GM19025 (cell line): ENCODE measurements at regions not wholly inside any gene's neighbourhood (a gene's known extent, or its start where the extent isn't known, plus 50 kb on each side); places are given as distances from the start of the nearest gene placed in this dataset.
"Not testable (repeated sequence)": the region's sequence is repeated elsewhere in the genome, so short reads cannot be mapped to it uniquely, and the experiment has no call there.

ENCODE experiments used
- ATAC-seq: cut with Tn5 transposase; IDR thresholded peaks from one replicate; pipeline ENCODE4 v1.9.1; 2021; ENCODE audit warnings: mild to moderate bottlenecking, low read depth, moderate library complexity; ENCODE audit not compliant: unreplicated experiment

GRCh38 chr14:89661392-89661791 is 244.4 kb upstream of the FOXN3 start:
- ATAC-seq = no peak

GRCh38 chr14:89660625-89661233 is 243.7 kb upstream of the FOXN3 start:
- not testable (repeated sequence) for ATAC-seq

- no peak for ATAC-seq
These were observed 243.1 kb upstream of the FOXN3 start for GRCh38 chr14:89660166-89660565.

GRCh38 chr14:89658977-89659670 is 242.1 kb upstream of the FOXN3 start:
- ATAC-seq = no peak

- ATAC-seq = no peak
These were observed 240.0 kb upstream of the FOXN3 start for GRCh38 chr14:89657014-89657413.

- ATAC-seq = no peak
These were observed 238.0 kb upstream of the FOXN3 start for GRCh38 chr14:89654998-89655397.

GRCh38 chr14:89652352-89652751 is 235.3 kb upstream of the FOXN3 start:
- ATAC-seq = no peak

- no peak for ATAC-seq
These were observed 234.8 kb upstream of the FOXN3 start for GRCh38 chr14:89651805-89652204.

- ATAC-seq = no peak
These were observed 233.3 kb upstream of the FOXN3 start for GRCh38 chr14:89650077-89650978.

GRCh38 chr14:89649451-89650075 is 232.5 kb upstream of the FOXN3 start:
- no peak for ATAC-seq

- no peak for ATAC-seq
These were observed 231.9 kb upstream of the FOXN3 start for GRCh38 chr14:89648924-89649323.

GRCh38 chr14:89648510-89648909 is 231.5 kb upstream of the FOXN3 start:
- ATAC-seq = no peak

GRCh38 chr14:89646971-89647370 is 229.9 kb upstream of the FOXN3 start:
- no peak for ATAC-seq

- ATAC-seq = no peak
These were observed 227.6 kb upstream of the FOXN3 start for GRCh38 chr14:89644641-89645040.

GRCh38 chr14:89641495-89642175 is 224.6 kb upstream of the FOXN3 start:
- ATAC-seq = peak; percentile 99

GRCh38 chr14:89640141-89640540 is 223.1 kb upstream of the FOXN3 start:
- no peak for ATAC-seq

- no peak for ATAC-seq
These were observed 222.7 kb upstream of the FOXN3 start for GRCh38 chr14:89639687-89640086.

GRCh38 chr14:89638891-89639290 is 221.9 kb upstream of the FOXN3 start:
- ATAC-seq = no peak

- no peak for ATAC-seq
These were observed 220.5 kb upstream of the FOXN3 start for GRCh38 chr14:89637581-89637980.

GRCh38 chr14:89635615-89636014 is 218.6 kb upstream of the FOXN3 start:
- no peak for ATAC-seq
